Hepatocyte (in vitro differentiated cells): ENCODE measurements at regions not wholly inside any gene's neighbourhood (a gene's known extent, or its start where the extent isn't known, plus 50 kb on each side); places are given as distances from the start of the nearest gene placed in this dataset.

ENCODE experiments used
- DNase-seq: peaks from one replicate; pipeline ENCODE4 v3.0.0-alpha.2; 2016; ENCODE audit warnings: low spot score
- H2AFZ ChIP-seq: fragments of 200-600 bp; sonication (generic); 2 replicates; pipeline ENCODE4 v1.6.0; 2016; ENCODE audit warnings: antibody characterized with exemption, mild to moderate bottlenecking
- H3K27ac ChIP-seq: fragments of 200-600 bp; sonication (generic); 2 replicates; pipeline ENCODE4 v1.5.1; 2016; ENCODE audit warnings: mild to moderate bottlenecking
- H3K27me3 ChIP-seq: fragments of 200-600 bp; sonication (generic); 2 replicates; pipeline ENCODE4 v1.6.1; 2016
- H3K36me3 ChIP-seq: fragments of 200-600 bp; sonication (generic); replicated peaks from 2 replicates; pipeline ENCODE4 v1.5.1; 2016; ENCODE audit warnings: low read depth; ENCODE audit not compliant: insufficient read depth
- H3K4me1 ChIP-seq: fragments of 200-600 bp; sonication (generic); 2 replicates; pipeline ENCODE4 v1.5.1; 2016; ENCODE audit warnings: mild to moderate bottlenecking, moderate library complexity; ENCODE audit not compliant: insufficient read depth
- H3K4me2 ChIP-seq: fragments of 200-600 bp; sonication (generic); 2 replicates; pipeline ENCODE4 v1.6.0; 2016
- H3K4me3 ChIP-seq: fragments of 200-600 bp; sonication (generic); 2 replicates; pipeline ENCODE4 v1.5.1; 2016; ENCODE audit warnings: mild to moderate bottlenecking
- H3K79me2 ChIP-seq: fragments of 200-600 bp; sonication (generic); 2 replicates; pipeline ENCODE4 v1.6.0; 2017; ENCODE audit warnings: mild to moderate bottlenecking
- H3K9me2 ChIP-seq: fragments of 200-600 bp; sonication (generic); replicated peaks from 2 replicates; pipeline ENCODE4 v1.6.0; 2017; ENCODE audit warnings: mild to moderate bottlenecking; ENCODE audit not compliant: insufficient read depth
- H3K9me3 ChIP-seq: fragments of 200-600 bp; sonication (generic); 2 replicates; pipeline ENCODE4 v1.5.1; 2016; ENCODE audit warnings: low read depth, mild to moderate bottlenecking
- H4K20me1 ChIP-seq: fragments of 200-600 bp; sonication (generic); 2 replicates; pipeline ENCODE4 v1.6.0; 2016; ENCODE audit warnings: mild to moderate bottlenecking; ENCODE audit not compliant: insufficient read depth, poor library complexity, severe bottlenecking
- EZH2 ChIP-seq: fragments of 200-600 bp; sonication (generic); IDR thresholded peaks from 2 replicates; pipeline ENCODE4 v1.6.1; 2016; ENCODE audit warnings: antibody characterized with exemption, mild to moderate bottlenecking, borderline replicate concordance
- EZH2phosphoT487 ChIP-seq: fragments of 200-600 bp; sonication (generic); IDR thresholded peaks from one replicate; pipeline ENCODE4 v1.6.1; 2018; ENCODE audit warnings: antibody characterized with exemption, mild to moderate bottlenecking, low read depth, moderate library complexity; ENCODE audit not compliant: unreplicated experiment, severe bottlenecking
- WGBS: methylation state at CpG from one replicate; pipeline ENCODE4 v1.1.6; 2016; ENCODE audit warnings: low lambda C conversion rate; ENCODE audit errors: missing lambda C conversion rate; 5-methylcytosine and 5-hydroxymethylcytosine counted together
- TF ChIP-seq, protein P1 (sequence below): fragments of 200-600 bp; sonication (generic); IDR thresholded peaks from 2 replicates; pipeline ENCODE4 v1.5.1; 2016; ENCODE audit warnings: antibody characterized with exemption, mild to moderate bottlenecking; ENCODE audit not compliant: poor library complexity

- TF ChIP-seq EZH2phosphoT487, result no peak
- TF ChIP-seq, protein P1, sequence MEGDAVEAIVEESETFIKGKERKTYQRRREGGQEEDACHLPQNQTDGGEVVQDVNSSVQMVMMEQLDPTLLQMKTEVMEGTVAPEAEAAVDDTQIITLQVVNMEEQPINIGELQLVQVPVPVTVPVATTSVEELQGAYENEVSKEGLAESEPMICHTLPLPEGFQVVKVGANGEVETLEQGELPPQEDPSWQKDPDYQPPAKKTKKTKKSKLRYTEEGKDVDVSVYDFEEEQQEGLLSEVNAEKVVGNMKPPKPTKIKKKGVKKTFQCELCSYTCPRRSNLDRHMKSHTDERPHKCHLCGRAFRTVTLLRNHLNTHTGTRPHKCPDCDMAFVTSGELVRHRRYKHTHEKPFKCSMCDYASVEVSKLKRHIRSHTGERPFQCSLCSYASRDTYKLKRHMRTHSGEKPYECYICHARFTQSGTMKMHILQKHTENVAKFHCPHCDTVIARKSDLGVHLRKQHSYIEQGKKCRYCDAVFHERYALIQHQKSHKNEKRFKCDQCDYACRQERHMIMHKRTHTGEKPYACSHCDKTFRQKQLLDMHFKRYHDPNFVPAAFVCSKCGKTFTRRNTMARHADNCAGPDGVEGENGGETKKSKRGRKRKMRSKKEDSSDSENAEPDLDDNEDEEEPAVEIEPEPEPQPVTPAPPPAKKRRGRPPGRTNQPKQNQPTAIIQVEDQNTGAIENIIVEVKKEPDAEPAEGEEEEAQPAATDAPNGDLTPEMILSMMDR, result no peak
- no peak for TF ChIP-seq EZH2
- H3K4me2 ChIP-seq, result no peak overlapping the region
- WGBS, result 94% methylated on average over 1 of the region's 1 CpG
Observed at GRCh38 chr2:190829642-190830041, 51.0 kb upstream of the GLS start.

More at GRCh38 chr2:190829642-190830041, 51.0 kb upstream of the GLS start:
- Histone ChIP-seq H3K27ac (no peak overlapping the region), H3K9me3 (no peaks in the 10 kb centered on the region), H3K79me2 (no peaks in the 10 kb centered on the region), H3K4me3 (no peak overlapping the region), H4K20me1 (no peaks in the 10 kb centered on the region), H3K9me2 (no peaks in the 10 kb centered on the region), H3K27me3 (no peaks in the 10 kb centered on the region), H3K36me3 (no peaks in the 10 kb centered on the region), H3K4me1 (no peaks in the 10 kb centered on the region), H2AFZ (no peak overlapping the region)
- no peak for DNase-seq
